ENCODE measurements at regions not wholly inside any gene's neighbourhood (a gene's known extent, or its start where the extent isn't known, plus 50 kb on each side); places are given as distances from the start of the nearest gene placed in this dataset.

DNA sequence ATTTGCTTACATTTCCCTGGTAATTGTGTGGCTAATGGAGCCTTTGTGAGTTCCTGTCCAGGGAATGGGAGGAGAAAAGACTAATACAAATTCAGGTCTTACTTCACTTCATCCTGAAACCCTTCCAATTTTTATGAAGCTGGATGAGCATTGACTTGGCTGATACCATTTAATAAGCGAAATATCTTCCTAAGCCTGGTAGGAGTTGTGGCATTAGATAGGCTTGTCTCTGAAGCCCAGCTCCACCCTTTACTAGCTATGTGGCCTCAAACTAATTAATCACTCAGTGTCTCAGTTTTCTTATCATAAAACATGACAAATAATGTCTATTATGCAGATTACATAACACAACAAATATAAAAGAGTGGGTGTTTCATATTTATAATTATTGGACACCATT, 106.3 kb downstream of the FGF9 start:
- CTCF ChIA-PET = no interaction called here
- TF ChIP-seq GATA2 (IDR thresholded peaks at IDR 0.05; ENCODE audit: insufficient read depth, insufficient read length, low read depth, low read length) (no peak), EZH2 (IDR thresholded peaks at IDR 0.05; ENCODE audit: borderline replicate concordance, low read depth, low read length, severe bottlenecking) (no peak), POLR2A (IDR thresholded peaks at IDR 0.05; ENCODE audit: low read depth, low read length) (no peak), MYC (IDR thresholded peaks at IDR 0.05; ENCODE audit: low read depth, low read length) (no peak), JUN (IDR thresholded peaks at IDR 0.05; ENCODE audit: borderline replicate concordance, insufficient read depth, insufficient read length, low read depth) (no peak), FOS (IDR thresholded peaks at IDR 0.05; ENCODE audit: borderline replicate concordance, insufficient read depth, low read length) (no peak), CTCF (IDR thresholded peaks at IDR 0.05; ENCODE audit: extremely low read depth in 1 of 2, insufficient read depth in 1 of 2, low read depth in 1 of 2, low read length in 2 of 2) (no peak), POLR2AphosphoS5 (IDR thresholded peaks at IDR 0.05; ENCODE audit: insufficient read depth, low read depth, low read length) (no peak), MAX (IDR thresholded peaks at IDR 0.05; ENCODE audit: insufficient read depth, insufficient read length) (no peak)

More for the DNA sequence above, 106.3 kb downstream of the FGF9 start:
- intact Hi-C loops (cut with micrococcal nuclease) = no loop called here
- no TSS peak for BruUV-seq (replicated peaks)
- no peak overlapping the region for H3K27ac ChIP-seq (ENCODE audit: insufficient read depth, low read depth, low read length)
- no peaks in the 10 kb centered on the region for H3K36me3 ChIP-seq (ENCODE audit: control insufficient read depth in 2 of 2, extremely low read depth in 1 of 2, insufficient read depth in 2 of 2, low read length in 2 of 2)
- dilution Hi-C loops (cut with MboI; ENCODE audit: extremely low pct_ligation_motif_present, low sequenced_read_pairs) = no loop called here
- peaks cover 3% of the 10 kb centered on the region for H3K9me3 ChIP-seq (replicated peaks; ENCODE audit: control insufficient read depth, insufficient read depth, low read length)
- H4K20me1 ChIP-seq (replicated peaks; ENCODE audit: control insufficient read depth, extremely low read depth, insufficient read depth, low read length) = no peaks in the 10 kb centered on the region
- no peaks in the 10 kb centered on the region for H3K4me1 ChIP-seq (ENCODE audit: control insufficient read depth, extremely low read depth, insufficient read depth, low read length)
- H3K4me3 ChIP-seq (replicated peaks in 1 of 3; ENCODE audit: insufficient read depth in 1 of 3, low read depth in 1 of 3, low read length in 3 of 3) = no peak overlapping the region
- no peak overlapping the region for H3K9ac ChIP-seq (replicated peaks; ENCODE audit: extremely low read depth, insufficient read depth, low read length)
- DNase-seq (ENCODE audit: low read depth, low spot score) (no peak), FAIRE-seq (no peak)
- H3K9me1 ChIP-seq (replicated peaks; ENCODE audit: control insufficient read depth, extremely low read depth, insufficient read depth, low read length) = no peaks in the 10 kb centered on the region
- H3K79me2 ChIP-seq (ENCODE audit: control insufficient read depth, insufficient read depth, low read length) = no peaks in the 10 kb centered on the region
- no peak overlapping the region for H2AFZ ChIP-seq (ENCODE audit: low read depth, low read length)
- POLR2A ChIA-PET = no interaction called here
- no peaks in the 10 kb centered on the region for H3K27me3 ChIP-seq (ENCODE audit: control insufficient read depth in 2 of 2, insufficient read depth in 2 of 2, low read length in 2 of 2)
- H3K4me2 ChIP-seq (ENCODE audit: insufficient read depth, low read length) = no peak overlapping the region

Data from endothelial cell of umbilical vein (primary cell).